ENCODE measurements at regions not wholly inside any gene's neighbourhood (a gene's known extent, or its start where the extent isn't known, plus 50 kb on each side); places are given as distances from the start of the nearest gene placed in this dataset.

- Histone ChIP-seq H3K4me3 (IDR thresholded peaks at IDR 0.05; ENCODE audit: insufficient read depth, low read depth, low read length) (no peak overlapping the region), H3K4me1 (ENCODE audit: low read depth, poor library complexity, severe bottlenecking) (no peaks in the 10 kb centered on the region), H3K27me3 (ENCODE audit: insufficient read depth, low read depth) (no peaks in the 10 kb centered on the region), H3K9ac (no peak overlapping the region), H3K4me2 (no peak overlapping the region), H3K27ac (no peak overlapping the region), H3K36me3 (ENCODE audit: insufficient read depth) (no peaks in the 10 kb centered on the region), H4K20me1 (ENCODE audit: insufficient read depth) (no peaks in the 10 kb centered on the region), H2AFZ (ENCODE audit: low read depth) (no peak overlapping the region), H3K79me2 (ENCODE audit: insufficient read depth, low read depth) (no peaks in the 10 kb centered on the region)
- TF ChIP-seq CTCF (conservative IDR thresholded peaks at IDR 0.05; ENCODE audit: low read depth, low read length), result no peak
These were observed 243.8 kb upstream of the KIAA1217 start for GRCh38 chr10:23965123-23965522.

- TF ChIP-seq CTCF (conservative IDR thresholded peaks at IDR 0.05; ENCODE audit: low read depth, low read length), result no peak
- no peak overlapping the region for H2AFZ ChIP-seq (ENCODE audit: low read depth)
- no peak overlapping the region for H3K4me2 ChIP-seq
- no peaks in the 10 kb centered on the region for H3K4me1 ChIP-seq (ENCODE audit: low read depth, poor library complexity, severe bottlenecking)
- H3K27me3 ChIP-seq (ENCODE audit: insufficient read depth, low read depth), result no peaks in the 10 kb centered on the region
- H3K9ac ChIP-seq, result no peak overlapping the region
- H3K79me2 ChIP-seq (ENCODE audit: insufficient read depth, low read depth), result no peaks in the 10 kb centered on the region
- H3K27ac ChIP-seq, result no peak overlapping the region
- H3K36me3 ChIP-seq (ENCODE audit: insufficient read depth), result no peaks in the 10 kb centered on the region
- H3K4me3 ChIP-seq (IDR thresholded peaks at IDR 0.05; ENCODE audit: insufficient read depth, low read depth, low read length), result no peak overlapping the region
- no peaks in the 10 kb centered on the region for H4K20me1 ChIP-seq (ENCODE audit: insufficient read depth)
These were observed 243.1 kb upstream of the KIAA1217 start for GRCh38 chr10:23965880-23966279.

- no peak for TF ChIP-seq CTCF (conservative IDR thresholded peaks at IDR 0.05; ENCODE audit: low read depth, low read length)
- H3K9ac ChIP-seq, result no peak overlapping the region
- no peak overlapping the region for H2AFZ ChIP-seq (ENCODE audit: low read depth)
- H3K4me2 ChIP-seq, result no peak overlapping the region
- H3K27me3 ChIP-seq (ENCODE audit: insufficient read depth, low read depth), result no peaks in the 10 kb centered on the region
- no peaks in the 10 kb centered on the region for H3K4me1 ChIP-seq (ENCODE audit: low read depth, poor library complexity, severe bottlenecking)
- H3K36me3 ChIP-seq (ENCODE audit: insufficient read depth), result no peaks in the 10 kb centered on the region
- H4K20me1 ChIP-seq (ENCODE audit: insufficient read depth), result no peaks in the 10 kb centered on the region
- H3K4me3 ChIP-seq (IDR thresholded peaks at IDR 0.05; ENCODE audit: insufficient read depth, low read depth, low read length), result no peak overlapping the region
- H3K27ac ChIP-seq, result no peak overlapping the region
- H3K79me2 ChIP-seq (ENCODE audit: insufficient read depth, low read depth), result no peaks in the 10 kb centered on the region
These were observed 242.4 kb upstream of the KIAA1217 start for GRCh38 chr10:23966504-23967051.

- H3K4me3 ChIP-seq (IDR thresholded peaks at IDR 0.05; ENCODE audit: insufficient read depth, low read depth, low read length), result no peak overlapping the region
- H3K27ac ChIP-seq, result no peak overlapping the region
- no peaks in the 10 kb centered on the region for H3K36me3 ChIP-seq (ENCODE audit: insufficient read depth)
- H3K27me3 ChIP-seq (ENCODE audit: insufficient read depth, low read depth), result no peaks in the 10 kb centered on the region
- H3K79me2 ChIP-seq (ENCODE audit: insufficient read depth, low read depth), result no peaks in the 10 kb centered on the region
- no peak overlapping the region for H3K9ac ChIP-seq
- H4K20me1 ChIP-seq (ENCODE audit: insufficient read depth), result no peaks in the 10 kb centered on the region
- no peak overlapping the region for H3K4me2 ChIP-seq
- H3K4me1 ChIP-seq (ENCODE audit: low read depth, poor library complexity, severe bottlenecking), result no peaks in the 10 kb centered on the region
- no peak for TF ChIP-seq CTCF (conservative IDR thresholded peaks at IDR 0.05; ENCODE audit: low read depth, low read length)
- no peak overlapping the region for H2AFZ ChIP-seq (ENCODE audit: low read depth)
These were observed 240.6 kb upstream of the KIAA1217 start for GRCh38 chr10:23968301-23968700.

Data from KMS-11 (cell line).